DMS53 treated with DMSO at 0.1 percent for 48 hours (cell line): ENCODE measurements at regions not wholly inside any gene's neighbourhood (a gene's known extent, or its start where the extent isn't known, plus 50 kb on each side); places are given as distances from the start of the nearest gene placed in this dataset.

Source experiments
- DNase-seq: peaks from one replicate; lab custom pipeline; 2025; ENCODE audit not compliant: unreplicated experiment; lab: John Stamatoyannopoulos, UW

GRCh38 chr17:52647411-52647810 is 488.9 kb upstream of the CA10 start:
- DNase-seq = no peak

GRCh38 chr17:52636443-52636842 is 477.9 kb upstream of the CA10 start:
- DNase-seq = no peak

GRCh38 chr17:52606590-52606989 is 448.1 kb upstream of the CA10 start:
- no peak for DNase-seq

- DNase-seq = peak; percentile 6
Observed at GRCh38 chr17:52606098-52606497, 447.6 kb upstream of the CA10 start.

- no peak for DNase-seq
Observed at GRCh38 chr17:52604105-52604504, 445.6 kb upstream of the CA10 start.

- peak; percentile 52 for DNase-seq
Observed at GRCh38 chr17:52597452-52598215, 439.1 kb upstream of the CA10 start.

GRCh38 chr17:52594516-52594915 is 436.0 kb upstream of the CA10 start:
- no peak for DNase-seq

GRCh38 chr17:52546990-52547389 is 388.5 kb upstream of the CA10 start:
- DNase-seq = no peak

GRCh38 chr17:52546493-52546892 is 388.0 kb upstream of the CA10 start:
- no peak for DNase-seq

GRCh38 chr17:52537421-52537820 is 378.9 kb upstream of the CA10 start:
- no peak for DNase-seq

- no peak for DNase-seq
Observed at GRCh38 chr17:52536489-52536888, 378.0 kb upstream of the CA10 start.

- DNase-seq = no peak
Observed at GRCh38 chr17:52532373-52532772, 373.9 kb upstream of the CA10 start.

GRCh38 chr17:52524096-52524637 is 365.7 kb upstream of the CA10 start:
- DNase-seq = no peak

GRCh38 chr17:52517176-52517575 is 358.7 kb upstream of the CA10 start:
- no peak for DNase-seq

GRCh38 chr17:52515927-52516326 is 357.4 kb upstream of the CA10 start:
- DNase-seq = no peak

GRCh38 chr17:52505601-52506000 is 347.1 kb upstream of the CA10 start:
- no peak for DNase-seq

GRCh38 chr17:52504081-52504480 is 345.6 kb upstream of the CA10 start:
- DNase-seq = no peak

- DNase-seq = no peak
Observed at GRCh38 chr17:52495646-52496045, 337.1 kb upstream of the CA10 start.

GRCh38 chr17:52482271-52482670 is 323.8 kb upstream of the CA10 start:
- DNase-seq = no peak

GRCh38 chr17:52477824-52478699 is 319.5 kb upstream of the CA10 start:
- DNase-seq = no peak

- no peak for DNase-seq
Observed at GRCh38 chr17:52476638-52477313, 318.3 kb upstream of the CA10 start.
